Activated T-helper 2 cell treated with anti-CD3 and anti-CD28 coated beads, Interferon-gamma antibody, Interleukin-2, Interleukin-4, amounts not matched to agents 10 μg/mL and 5 μg/mL and 100 μg/mL, durations not matched to agents 14 hours and 24 hours and 36 hours (primary cell): ENCODE measurements at regions not wholly inside any gene's neighbourhood (a gene's known extent, or its start where the extent isn't known, plus 50 kb on each side); places are given as distances from the start of the nearest gene placed in this dataset.
"Not testable (repeated sequence)": the region's sequence is repeated elsewhere in the genome, so short reads cannot be mapped to it uniquely, and the experiment has no call there.

Experiments used
- DNase-seq: peaks from one replicate; pipeline ENCODE4 v3.0.0; 2021; ENCODE audit warnings: low spot score
- H3K27ac Mint-ChIP-seq: one replicate; pipeline ENCODE4 v1.8.0; 2021; ENCODE audit warnings: mixed read lengths
- H3K27me3 Mint-ChIP-seq: one replicate; pipeline ENCODE4 v1.8.0; 2021; ENCODE audit warnings: low read depth, mixed read lengths
- H3K36me3 Mint-ChIP-seq: one replicate; pipeline ENCODE4 v1.8.0; 2021; ENCODE audit warnings: low read depth, mixed read lengths
- H3K4me1 Mint-ChIP-seq: one replicate; pipeline ENCODE4 v1.8.0; 2021; ENCODE audit warnings: low read depth, mixed read lengths
- H3K4me3 Mint-ChIP-seq: one replicate; pipeline ENCODE4 v1.8.0; 2021; ENCODE audit warnings: low read depth, mild to moderate bottlenecking, moderate library complexity, mixed read lengths
- H3K9me3 Mint-ChIP-seq: one replicate; pipeline ENCODE4 v1.8.0; 2021; ENCODE audit warnings: mixed read lengths
- intact Hi-C: fragments of 100-400 bp; cut with micrococcal nuclease; formaldehyde crosslinking; loops from one replicate; pipeline ENCODE4 v1.15.1; 2023

GRCh38 chr1:233744779-233745513 is 131.0 kb downstream of the KCNK1 start:
- Mint-ChIP-seq H3K27me3 (peaks cover 6% of the 10 kb centered on the region), H3K36me3 (no peaks in the 10 kb centered on the region), H3K4me1 (no peaks in the 10 kb centered on the region), H3K9me3 (no peaks in the 10 kb centered on the region), H3K4me3 (no peak overlapping the region), H3K27ac (no peak overlapping the region)
- no peak for DNase-seq
- intact Hi-C loops: no loop called here

GRCh38 chr1:233750139-233750538 is 136.2 kb downstream of the KCNK1 start:
- DNase-seq: no peak

GRCh38 chr1:233759665-233760064 is 144.8 kb upstream of the SLC35F3 start:
- Mint-ChIP-seq H3K27me3 (peaks cover 8% of the 10 kb centered on the region), H3K4me3 (no peak overlapping the region), H3K9me3 (no peaks in the 10 kb centered on the region), H3K27ac (no peak overlapping the region), H3K36me3 (no peaks in the 10 kb centered on the region), H3K4me1 (no peaks in the 10 kb centered on the region)
- intact Hi-C loops: no loop called here
- DNase-seq: no peak

More at GRCh38 chr1:233750139-233750538, 136.2 kb downstream of the KCNK1 start:
- Mint-ChIP-seq H3K4me3 (no peak overlapping the region), H3K27ac (no peak overlapping the region), H3K4me1 (no peaks in the 10 kb centered on the region), H3K27me3 (peaks cover 10% of the 10 kb centered on the region), H3K36me3 (no peaks in the 10 kb centered on the region), H3K9me3 (no peaks in the 10 kb centered on the region)
- intact Hi-C loops: no loop called here

GRCh38 chr1:233764304-233764703 is 140.2 kb upstream of the SLC35F3 start:
- H3K9me3 Mint-ChIP-seq, DNase-seq, H3K27ac Mint-ChIP-seq, H3K4me1 Mint-ChIP-seq, H3K4me3 Mint-ChIP-seq, H3K36me3 Mint-ChIP-seq, intact Hi-C loops: not testable (repeated sequence)
- peaks cover 10% of the 10 kb centered on the region for H3K27me3 Mint-ChIP-seq

- Mint-ChIP-seq H3K27ac (no peak overlapping the region), H3K9me3 (no peaks in the 10 kb centered on the region), H3K4me1 (no peaks in the 10 kb centered on the region), H3K36me3 (no peaks in the 10 kb centered on the region), H3K27me3 (peaks cover 1% of the 10 kb centered on the region), H3K4me3 (no peak overlapping the region)
- no peak for DNase-seq
- intact Hi-C loops: no loop called here
These were observed 126.9 kb upstream of the SLC35F3 start for GRCh38 chr1:233777566-233777965.

- intact Hi-C loops: no loop called here
- H3K9me3 Mint-ChIP-seq: no peaks in the 10 kb centered on the region
- H3K36me3 Mint-ChIP-seq: no peaks in the 10 kb centered on the region
These were observed 124.4 kb upstream of the SLC35F3 start for GRCh38 chr1:233780049-233780448.

GRCh38 chr1:233782937-233783586 is 121.4 kb upstream of the SLC35F3 start:
- intact Hi-C loops: no loop called here
- Mint-ChIP-seq H3K4me1 (no peaks in the 10 kb centered on the region), H3K9me3 (no peaks in the 10 kb centered on the region), H3K27me3 (no peaks in the 10 kb centered on the region), H3K4me3 (no peak overlapping the region), H3K27ac (no peak overlapping the region), H3K36me3 (no peaks in the 10 kb centered on the region)
- no peak for DNase-seq

More at GRCh38 chr1:233780049-233780448, 124.4 kb upstream of the SLC35F3 start:
- Mint-ChIP-seq H3K4me3 (no peak overlapping the region), H3K27me3 (no peaks in the 10 kb centered on the region), H3K27ac (no peak overlapping the region), H3K4me1 (no peaks in the 10 kb centered on the region)
- no peak for DNase-seq

GRCh38 chr1:233787599-233787998 is 116.9 kb upstream of the SLC35F3 start:
- Mint-ChIP-seq H3K4me3 (no peak overlapping the region), H3K9me3 (no peaks in the 10 kb centered on the region), H3K4me1 (no peaks in the 10 kb centered on the region), H3K27ac (no peak overlapping the region), H3K27me3 (peaks cover 5% of the 10 kb centered on the region), H3K36me3 (no peaks in the 10 kb centered on the region)
- intact Hi-C loops: no loop called here
- DNase-seq: no peak

- Mint-ChIP-seq H3K4me1 (no peaks in the 10 kb centered on the region), H3K9me3 (no peaks in the 10 kb centered on the region), H3K27me3 (peaks cover 8% of the 10 kb centered on the region), H3K4me3 (no peak overlapping the region), H3K36me3 (no peaks in the 10 kb centered on the region), H3K27ac (no peak overlapping the region)
- intact Hi-C loops: no loop called here
- no peak for DNase-seq
These were observed 115.8 kb upstream of the SLC35F3 start for GRCh38 chr1:233788687-233789086.

- no peak for DNase-seq
- H3K27ac Mint-ChIP-seq: no peak overlapping the region
- no peak overlapping the region for H3K4me3 Mint-ChIP-seq
- no peaks in the 10 kb centered on the region for H3K9me3 Mint-ChIP-seq
- peaks cover 8% of the 10 kb centered on the region for H3K27me3 Mint-ChIP-seq
- H3K4me1 Mint-ChIP-seq: no peaks in the 10 kb centered on the region
- intact Hi-C loops: loop anchor here (2.0 to 10.0 kb wide), 2 partner anchors 265 to 485 kb away; no protein-coding TSS in a partner anchor
- H3K36me3 Mint-ChIP-seq: no peaks in the 10 kb centered on the region
These were observed 114.4 kb upstream of the SLC35F3 start for GRCh38 chr1:233790121-233790520.

GRCh38 chr1:233790662-233791371 is 113.7 kb upstream of the SLC35F3 start:
- no peaks in the 10 kb centered on the region for H3K36me3 Mint-ChIP-seq
- H3K27ac Mint-ChIP-seq: no peak overlapping the region
- intact Hi-C loops: loop anchor here (1.0 to 10.0 kb wide), 5 partner anchors 266 to 486 kb away; no protein-coding TSS in a partner anchor
- peaks cover 8% of the 10 kb centered on the region for H3K27me3 Mint-ChIP-seq
- H3K4me1 Mint-ChIP-seq: no peaks in the 10 kb centered on the region
- DNase-seq: peak; percentile 10
- H3K4me3 Mint-ChIP-seq: no peak overlapping the region
- H3K9me3 Mint-ChIP-seq: no peaks in the 10 kb centered on the region

GRCh38 chr1:233791372-233791703 is 113.1 kb upstream of the SLC35F3 start:
- Mint-ChIP-seq H3K27ac (no peak overlapping the region), H3K4me3 (no peak overlapping the region), H3K27me3 (peaks cover 8% of the 10 kb centered on the region), H3K36me3 (no peaks in the 10 kb centered on the region), H3K9me3 (no peaks in the 10 kb centered on the region), H3K4me1 (no peaks in the 10 kb centered on the region)
- DNase-seq: no peak
- intact Hi-C loops: loop anchor here (1.0 to 10.0 kb wide), 5 partner anchors 267 to 487 kb away; no protein-coding TSS in a partner anchor

- Mint-ChIP-seq H3K4me1 (no peaks in the 10 kb centered on the region), H3K27me3 (peaks cover 8% of the 10 kb centered on the region), H3K4me3 (no peak overlapping the region), H3K9me3 (no peaks in the 10 kb centered on the region), H3K27ac (no peak overlapping the region), H3K36me3 (no peaks in the 10 kb centered on the region)
- intact Hi-C loops: loop anchor here (1.0 to 10.0 kb wide), 5 partner anchors 267 to 487 kb away; no protein-coding TSS in a partner anchor
- no peak for DNase-seq
These were observed 112.8 kb upstream of the SLC35F3 start for GRCh38 chr1:233791721-233792120.
